Heart left ventricle (tissue), 13 donors: ENCODE measurements at regions not wholly inside any gene's neighbourhood (a gene's known extent, or its start where the extent isn't known, plus 50 kb on each side); places are given as distances from the start of the nearest gene placed in this dataset.

Experiments used
- POLR2A ChIP-seq, 2 donors: fragments of 450-650 bp; IDR thresholded peaks; one replicate each; pipeline ENCODE4 v1.6.1; 2017; ENCODE audit warnings: antibody characterized with exemption in 2 of 2, mild to moderate bottlenecking in 2 of 2, moderate library complexity in 2 of 2
- TF ChIP-seq, protein P1 (sequence below), 12 donors: fragments of 200-600 bp; sonication (generic) in 4 of 12; IDR thresholded peaks; one replicate each; pipeline versions ENCODE4 v1.5.0 to v1.8.0; 2018 to 2022; ENCODE audit warnings: antibody characterized with exemption in 12 of 12, mild to moderate bottlenecking in 5 of 12
- donor health status: ischemic (EF 13 %, LVEDD 7.1; RV severe dilation, severe dysfunction).
- donor health status: DM: no; HTN: yes; CAD: no.
- donor health status: DM: no; HTN: no; CAD: no.
- donor health status: ischemic (EF 25% LVEDD 6.9; RV normal size, moderate dysfunction).
- donor health status: ischemic (EF 25% LVEDD 5.7; RV mildly dilated, moderate dysfunction).
- donor health status: ischemic (EF 35%, LVEDD 5.7; RV mildly dilated, moderate dysfunction).
- donor health status: nonischemic (EF 11% LVEDD 7.7; RV severe dilation, severe dysfunction).
- donor health status: DM: yes; HTN: yes; CAD: no.
- donor health status: PGD.
- donor health status: ischemic (EF 29% LVEDD 5.4; RV normal size, mild dysfunction).
- donor health status: nonischemic (EF 23%, LVEDD 6.1; RV moderate dilation, normal function).

DNA sequence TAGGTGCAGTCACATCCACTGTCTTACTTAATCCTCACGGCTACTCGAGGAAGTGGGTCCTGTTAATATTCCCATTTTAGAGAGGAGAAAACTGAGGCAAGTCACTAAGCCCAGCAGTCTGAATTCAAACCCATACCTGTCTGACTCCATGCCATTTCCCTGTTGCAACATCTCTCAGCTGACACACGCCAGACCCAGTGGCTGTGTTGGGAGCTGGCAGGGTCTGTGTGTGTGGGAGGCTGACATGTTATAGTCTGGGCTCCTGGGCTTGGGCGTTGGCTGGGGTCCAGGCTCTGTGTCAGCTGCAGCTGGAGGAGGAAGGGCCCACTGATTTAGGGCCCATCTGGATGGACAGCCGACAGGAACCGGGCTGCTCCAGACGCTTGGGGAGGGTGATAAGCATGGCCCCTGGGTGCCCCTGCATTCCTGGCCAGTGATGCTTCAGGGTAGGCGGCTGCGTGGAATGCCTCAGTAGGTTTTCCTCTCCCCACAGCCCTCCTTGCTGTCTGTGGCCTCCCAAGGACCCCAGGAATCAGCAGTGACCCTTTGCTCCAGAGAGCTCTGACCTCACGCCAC, 562.5 kb downstream of the MN1 start:
- TF ChIP-seq, protein P1, sequence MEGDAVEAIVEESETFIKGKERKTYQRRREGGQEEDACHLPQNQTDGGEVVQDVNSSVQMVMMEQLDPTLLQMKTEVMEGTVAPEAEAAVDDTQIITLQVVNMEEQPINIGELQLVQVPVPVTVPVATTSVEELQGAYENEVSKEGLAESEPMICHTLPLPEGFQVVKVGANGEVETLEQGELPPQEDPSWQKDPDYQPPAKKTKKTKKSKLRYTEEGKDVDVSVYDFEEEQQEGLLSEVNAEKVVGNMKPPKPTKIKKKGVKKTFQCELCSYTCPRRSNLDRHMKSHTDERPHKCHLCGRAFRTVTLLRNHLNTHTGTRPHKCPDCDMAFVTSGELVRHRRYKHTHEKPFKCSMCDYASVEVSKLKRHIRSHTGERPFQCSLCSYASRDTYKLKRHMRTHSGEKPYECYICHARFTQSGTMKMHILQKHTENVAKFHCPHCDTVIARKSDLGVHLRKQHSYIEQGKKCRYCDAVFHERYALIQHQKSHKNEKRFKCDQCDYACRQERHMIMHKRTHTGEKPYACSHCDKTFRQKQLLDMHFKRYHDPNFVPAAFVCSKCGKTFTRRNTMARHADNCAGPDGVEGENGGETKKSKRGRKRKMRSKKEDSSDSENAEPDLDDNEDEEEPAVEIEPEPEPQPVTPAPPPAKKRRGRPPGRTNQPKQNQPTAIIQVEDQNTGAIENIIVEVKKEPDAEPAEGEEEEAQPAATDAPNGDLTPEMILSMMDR (IDR thresholded peaks at IDR 0.05) = no peak
- TF ChIP-seq POLR2A (IDR thresholded peaks at IDR 0.05) = no peak
